ENCODE measurements at regions not wholly inside any gene's neighbourhood (a gene's known extent, or its start where the extent isn't known, plus 50 kb on each side); places are given as distances from the start of the nearest gene placed in this dataset.

- TF ChIP-seq CTCF (IDR thresholded peaks at IDR 0.05) (no peak), POLR2AphosphoS5 (IDR thresholded peaks at IDR 0.05) (no peak)
Observed at GRCh38 chr12:86801439-86801838, 545.2 kb upstream of the MGAT4C start.

All from upper lobe of left lung (tissue), 4 donors.